Naive thymus-derived CD8-positive, alpha-beta T cell (primary cell): ENCODE measurements at regions not wholly inside any gene's neighbourhood (a gene's known extent, or its start where the extent isn't known, plus 50 kb on each side); places are given as distances from the start of the nearest gene placed in this dataset.

ENCODE experiments used
- ATAC-seq, 2 donors: fragments of 150-1000 bp; cut with Tn5 transposase in 1 of 2; sonication (Bioruptor Pico), chemical (Tn5 transposase) in 1 of 2; 1 replicate in 1 of 2; 2 replicates in 1 of 2; pipeline ENCODE4 v1.10.0; 2021; ENCODE audit warnings: mild to moderate bottlenecking in 2 of 2, moderate library complexity in 2 of 2
- POLR2A ChIA-PET: fragments of 350-600 bp; sonication (Branson Sonifier 250); formaldehyde crosslinking; loops from one replicate; lab custom pipeline; 2021; ENCODE audit warnings: antibody characterized with exemption; lab: Charles Lee
- DNase-seq, 10 donors: peaks; one replicate each; pipeline versions ENCODE4 v3.0.0 to v3.0.0-alpha.2; 2020 to 2022
- H3K27ac Mint-ChIP-seq, 10 donors: one replicate each; pipeline ENCODE4 v1.8.0; 2020 to 2022; ENCODE audit warnings: mild to moderate bottlenecking in 10 of 10, mixed read lengths in 10 of 10, moderate library complexity in 4 of 10, inconsistent platforms in 1 of 10
- H3K27me3 Mint-ChIP-seq, 5 donors: one replicate each; pipeline ENCODE4 v1.8.0; 2021 to 2022; ENCODE audit warnings: mixed read lengths in 5 of 5
- H3K36me3 Mint-ChIP-seq, 3 donors: one replicate each; pipeline ENCODE4 v1.8.0; 2020 to 2022; ENCODE audit warnings: mixed read lengths in 3 of 3, mild to moderate bottlenecking in 2 of 3, inconsistent platforms in 1 of 3
- H3K4me1 Mint-ChIP-seq, 4 donors: one replicate each; pipeline ENCODE4 v1.8.0; 2021 to 2022; ENCODE audit warnings: mixed read lengths in 4 of 4
- H3K4me3 Mint-ChIP-seq, 10 donors: one replicate each; pipeline ENCODE4 v1.8.0; 2020 to 2022; ENCODE audit warnings: mild to moderate bottlenecking in 10 of 10, mixed read lengths in 10 of 10, moderate library complexity in 6 of 10, inconsistent platforms in 1 of 10
- H3K9me3 Mint-ChIP-seq, 9 donors: one replicate each; pipeline ENCODE4 v1.8.0; 2020 to 2022; ENCODE audit warnings: mixed read lengths in 9 of 9, mild to moderate bottlenecking in 3 of 9, inconsistent platforms in 1 of 9, moderate library complexity in 1 of 9

- Mint-ChIP-seq H3K36me3 (no peaks in the 10 kb centered on the region), H3K4me1 (no peaks in the 10 kb centered on the region), H3K27ac (no peak overlapping the region), H3K9me3 (peaks cover 0 to 14% (median 4%) of the 10 kb centered on the region in 9 donors), H3K27me3 (peaks cover 0 to 3% (median 0%) of the 10 kb centered on the region in 5 donors), H3K4me3 (no peak overlapping the region)
- DNase-seq (no peak), ATAC-seq (no peak)
- POLR2A ChIA-PET, result no interaction called here
These were observed 682.4 kb downstream of the UQCRFS1 start for GRCh38 chr19:28530406-28531035.

GRCh38 chr19:28526038-28526437 is 686.9 kb downstream of the UQCRFS1 start:
- POLR2A ChIA-PET, result no interaction called here
- H3K36me3 Mint-ChIP-seq, result no peaks in the 10 kb centered on the region
- peaks cover 0 to 3% (median 0%) of the 10 kb centered on the region in 5 donors for H3K27me3 Mint-ChIP-seq
- H3K4me3 Mint-ChIP-seq, result no peak overlapping the region
- ATAC-seq, result no peak
- no peaks in the 10 kb centered on the region for H3K4me1 Mint-ChIP-seq
- peaks cover 0 to 3% (median 0%) of the 10 kb centered on the region in 9 donors for H3K9me3 Mint-ChIP-seq
- no peak overlapping the region for H3K27ac Mint-ChIP-seq
- DNase-seq, result no peak

DNA sequence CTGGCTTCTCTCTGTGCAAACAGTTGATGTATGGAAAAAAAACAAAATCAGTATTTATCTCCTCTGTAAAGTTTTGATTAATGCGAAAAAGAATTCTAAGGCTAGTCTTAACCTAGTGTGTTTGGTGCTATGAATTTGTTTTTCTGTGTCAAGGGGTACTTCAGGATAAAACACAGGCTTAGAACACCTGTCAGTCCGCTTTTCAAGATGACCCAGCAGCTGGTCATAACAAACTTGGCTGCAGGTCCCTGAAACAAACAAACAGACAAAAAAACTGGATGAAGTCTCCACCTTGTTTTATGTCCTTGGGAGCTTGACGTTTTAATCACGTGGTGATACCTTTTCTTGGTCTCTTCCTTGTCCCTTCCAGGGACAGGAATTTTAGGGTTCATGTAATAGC is 689.3 kb downstream of the UQCRFS1 start:
- Mint-ChIP-seq H3K9me3 (peaks cover 0 to under 1% (median 0%) of the 10 kb centered on the region in 9 donors), H3K4me3 (no peak overlapping the region), H3K4me1 (no peaks in the 10 kb centered on the region), H3K27ac (no peak overlapping the region), H3K36me3 (no peaks in the 10 kb centered on the region), H3K27me3 (no peaks in the 10 kb centered on the region)
- no peak for DNase-seq
- POLR2A ChIA-PET, result no interaction called here
- no peak for ATAC-seq

DNA sequence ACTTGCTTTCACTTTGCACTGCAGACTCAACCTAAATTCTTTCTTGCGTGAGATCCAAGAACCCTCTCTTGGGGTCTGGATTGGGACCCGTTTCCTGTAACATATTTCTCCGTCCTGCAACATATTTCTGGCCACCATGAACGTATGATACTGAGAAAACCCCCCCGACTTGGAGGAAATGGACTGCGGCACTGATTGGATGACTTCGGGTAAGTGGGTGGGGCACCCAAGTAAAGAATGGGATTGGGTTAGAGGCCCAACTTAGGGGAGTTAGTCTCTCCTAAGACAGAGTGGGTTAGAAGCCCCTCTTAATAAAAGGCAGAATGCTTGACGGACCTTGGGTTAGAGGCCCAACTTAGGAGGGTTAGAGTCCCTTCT is 690.4 kb downstream of the UQCRFS1 start:
- no peaks in the 10 kb centered on the region for H3K36me3 Mint-ChIP-seq
- no peak overlapping the region for H3K4me3 Mint-ChIP-seq
- no peaks in the 10 kb centered on the region for H3K27me3 Mint-ChIP-seq
- H3K27ac Mint-ChIP-seq, result no peak overlapping the region
- H3K9me3 Mint-ChIP-seq, result peaks cover 0 to 2% (median 0%) of the 10 kb centered on the region in 9 donors
- H3K4me1 Mint-ChIP-seq, result no peaks in the 10 kb centered on the region
- DNase-seq, result no peak
- no peak for ATAC-seq
- POLR2A ChIA-PET, result no interaction called here

GRCh38 chr19:28521614-28522544 is 691.1 kb downstream of the UQCRFS1 start:
- POLR2A ChIA-PET, result no interaction called here
- Mint-ChIP-seq H3K4me1 (no peaks in the 10 kb centered on the region), H3K27ac (no peak overlapping the region), H3K9me3 (peaks cover 0 to 2% (median 0%) of the 10 kb centered on the region in 9 donors), H3K27me3 (no peaks in the 10 kb centered on the region), H3K36me3 (no peaks in the 10 kb centered on the region), H3K4me3 (no peak overlapping the region)
- ATAC-seq (no peak), DNase-seq (no peak)

GRCh38 chr19:28520998-28521568 is 691.9 kb downstream of the UQCRFS1 start:
- no peak for DNase-seq
- ATAC-seq, result no peak
- H3K9me3 Mint-ChIP-seq, result peaks cover 0 to 2% (median 0%) of the 10 kb centered on the region in 9 donors
- no peaks in the 10 kb centered on the region for H3K36me3 Mint-ChIP-seq
- H3K27ac Mint-ChIP-seq, result no peak overlapping the region
- no peaks in the 10 kb centered on the region for H3K27me3 Mint-ChIP-seq
- H3K4me1 Mint-ChIP-seq, result no peaks in the 10 kb centered on the region
- no peak overlapping the region for H3K4me3 Mint-ChIP-seq
- POLR2A ChIA-PET, result no interaction called here

DNA sequence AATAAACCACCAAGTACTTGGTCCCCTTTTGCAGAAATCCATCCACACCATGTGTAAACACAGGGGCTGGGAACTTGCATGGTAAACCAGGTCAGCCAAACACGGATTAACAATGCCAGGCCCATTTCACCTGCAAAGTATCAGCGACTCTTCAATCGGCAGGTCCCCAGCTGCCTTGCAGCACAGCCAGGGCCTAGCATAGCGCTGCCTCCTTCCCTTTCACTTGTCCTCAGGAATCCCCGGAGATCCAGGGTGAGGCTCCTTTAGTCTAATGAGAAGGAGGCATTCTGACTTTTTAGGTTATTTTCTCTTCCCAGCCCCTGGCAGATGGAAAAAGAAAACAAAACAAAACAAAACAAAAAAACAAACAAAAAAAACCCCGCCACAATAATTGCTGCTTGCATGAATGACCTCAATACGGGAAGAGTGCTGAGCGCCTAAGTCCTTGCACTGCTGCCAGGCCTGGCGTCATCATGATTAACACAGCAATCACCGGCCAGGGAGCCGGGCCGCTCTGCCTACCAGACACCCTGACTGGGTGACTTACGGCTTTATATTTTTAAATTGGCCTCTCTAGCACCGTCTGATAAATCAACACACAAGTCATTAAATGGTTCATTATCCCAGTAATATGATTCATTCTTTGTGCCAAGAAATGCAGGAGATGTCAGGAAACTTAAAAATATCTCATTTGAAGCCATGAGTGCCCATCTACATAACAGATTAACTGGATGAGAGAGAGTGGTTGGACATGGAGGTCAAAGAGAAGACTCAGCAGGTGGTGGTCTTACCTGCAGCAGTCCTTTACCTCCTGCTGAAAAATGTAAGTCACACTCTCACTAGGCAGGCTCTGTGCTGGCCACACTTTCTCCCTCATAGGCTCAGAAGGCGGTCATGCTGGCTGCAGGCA is 692.7 kb downstream of the UQCRFS1 start:
- no peaks in the 10 kb centered on the region for H3K27me3 Mint-ChIP-seq
- H3K9me3 Mint-ChIP-seq, result peaks cover 0 to 2% (median 0%) of the 10 kb centered on the region in 9 donors
- POLR2A ChIA-PET, result no interaction called here
- ATAC-seq (no peak), DNase-seq (no peak)
- no peak overlapping the region for H3K4me3 Mint-ChIP-seq
- no peaks in the 10 kb centered on the region for H3K36me3 Mint-ChIP-seq
- no peak overlapping the region for H3K27ac Mint-ChIP-seq
- H3K4me1 Mint-ChIP-seq, result no peaks in the 10 kb centered on the region

DNA sequence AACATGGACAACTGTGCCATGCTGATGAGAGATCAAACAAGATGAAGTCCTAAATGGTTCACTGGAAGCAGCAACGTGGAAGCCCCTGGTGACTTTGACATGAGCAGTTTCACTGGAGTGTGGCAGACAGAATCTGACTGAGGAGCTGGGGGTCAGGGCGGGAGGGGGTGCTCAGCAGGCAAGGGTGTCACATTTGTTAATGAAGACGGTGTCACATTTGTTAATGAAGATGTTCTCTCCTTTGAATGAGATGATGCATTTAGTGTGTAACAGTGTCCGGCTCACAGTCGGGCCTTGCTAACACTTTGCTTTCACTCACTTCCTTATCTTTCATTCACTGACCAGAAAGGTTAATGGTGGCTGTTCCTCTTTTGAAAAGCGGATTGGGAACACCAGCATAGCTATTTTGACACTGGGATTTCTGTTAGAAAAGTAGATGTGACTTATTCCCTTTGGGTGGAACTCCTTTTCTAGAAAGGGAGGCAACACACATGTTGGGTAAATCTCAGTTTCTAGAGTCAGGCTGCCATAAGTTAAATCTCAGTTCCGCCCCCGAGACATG is 693.7 kb downstream of the UQCRFS1 start:
- POLR2A ChIA-PET, result no interaction called here
- no peak overlapping the region for H3K27ac Mint-ChIP-seq
- DNase-seq (no peak), ATAC-seq (no peak)
- H3K4me1 Mint-ChIP-seq, result no peaks in the 10 kb centered on the region
- H3K9me3 Mint-ChIP-seq, result peaks cover 0 to 2% (median 0%) of the 10 kb centered on the region in 9 donors
- no peaks in the 10 kb centered on the region for H3K27me3 Mint-ChIP-seq
- H3K36me3 Mint-ChIP-seq, result no peaks in the 10 kb centered on the region
- no peak overlapping the region for H3K4me3 Mint-ChIP-seq

DNA sequence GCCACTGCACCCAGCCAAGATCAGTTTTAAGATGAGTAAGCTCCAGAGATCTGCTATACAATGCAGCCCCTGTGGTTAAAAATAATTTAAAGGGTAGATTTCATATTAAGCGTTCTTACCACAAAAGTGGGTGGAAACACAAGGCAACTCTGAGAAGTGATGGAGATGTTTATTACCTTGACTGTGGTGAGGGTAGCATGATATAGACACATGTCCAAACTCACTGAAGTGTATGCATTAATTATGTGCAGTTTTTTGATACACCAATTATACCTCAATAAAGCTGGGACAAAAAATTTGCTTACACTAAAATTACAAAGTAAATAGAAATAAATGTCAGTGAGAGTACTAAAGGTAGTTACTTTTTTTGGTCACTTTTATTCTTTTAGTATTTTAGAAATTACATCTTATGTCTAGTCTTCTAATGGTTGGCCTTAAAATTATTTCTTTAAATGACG is 696.5 kb downstream of the UQCRFS1 start:
- H3K27ac Mint-ChIP-seq, result no peak overlapping the region
- POLR2A ChIA-PET, result no interaction called here
- no peak overlapping the region for H3K4me3 Mint-ChIP-seq
- H3K9me3 Mint-ChIP-seq, result peaks cover 0 to 2% (median 0%) of the 10 kb centered on the region in 9 donors
- DNase-seq (no peak), ATAC-seq (no peak)
- no peaks in the 10 kb centered on the region for H3K36me3 Mint-ChIP-seq
- no peaks in the 10 kb centered on the region for H3K27me3 Mint-ChIP-seq
- no peaks in the 10 kb centered on the region for H3K4me1 Mint-ChIP-seq

- H3K27me3 Mint-ChIP-seq, result peaks cover 0 to 7% (median 0%) of the 10 kb centered on the region in 5 donors
- no peak overlapping the region for H3K27ac Mint-ChIP-seq
- ATAC-seq (no peak), DNase-seq (no peak)
- H3K4me1 Mint-ChIP-seq, result no peaks in the 10 kb centered on the region
- H3K9me3 Mint-ChIP-seq, result peaks cover 0 to 3% (median 0%) of the 10 kb centered on the region in 9 donors
- H3K36me3 Mint-ChIP-seq, result no peaks in the 10 kb centered on the region
- POLR2A ChIA-PET, result no interaction called here
- H3K4me3 Mint-ChIP-seq, result no peak overlapping the region
These were observed 698.8 kb downstream of the UQCRFS1 start for GRCh38 chr19:28514166-28514565.

- no peak for DNase-seq
- Mint-ChIP-seq H3K9me3 (peaks cover 0 to 3% (median 0%) of the 10 kb centered on the region in 9 donors), H3K36me3 (no peaks in the 10 kb centered on the region), H3K4me1 (no peaks in the 10 kb centered on the region), H3K27ac (no peak overlapping the region), H3K4me3 (no peak overlapping the region), H3K27me3 (peaks cover 0 to 7% (median 0%) of the 10 kb centered on the region in 5 donors)
- ATAC-seq, result no peak
- POLR2A ChIA-PET, result no interaction called here
These were observed 701.3 kb downstream of the UQCRFS1 start for GRCh38 chr19:28511655-28512054.
